ENCODE measurements at regions not wholly inside any gene's neighbourhood (a gene's known extent, or its start where the extent isn't known, plus 50 kb on each side); places are given as distances from the start of the nearest gene placed in this dataset.

DNA sequence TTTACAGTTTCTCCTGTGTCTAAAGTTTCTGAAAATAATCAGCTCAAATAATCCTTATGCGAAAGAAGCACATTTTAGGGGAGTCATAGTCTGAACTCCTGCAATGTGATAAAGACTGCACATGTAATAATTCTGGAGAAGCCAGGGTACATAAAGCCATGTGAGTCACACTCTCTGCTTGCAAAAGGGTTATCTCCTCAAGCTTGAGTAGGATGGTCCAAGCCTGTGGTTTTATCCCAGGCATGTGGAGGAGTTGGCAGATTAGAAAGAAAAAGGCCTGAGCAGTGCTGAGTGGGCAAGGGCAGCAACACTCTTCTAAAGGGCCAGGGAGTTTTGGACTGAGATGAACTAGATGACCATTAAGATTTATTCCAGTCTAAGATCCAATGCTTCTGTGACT, 220.4 kb downstream of the RHOU start:
- H3K9me3 ChIP-seq, result no peaks in the 10 kb centered on the region
- no peaks in the 10 kb centered on the region for H3K4me1 ChIP-seq (ENCODE audit: insufficient read depth)
- 25 to 59% (median 34%) methylated on average over 1 of the region's 1 CpG for WGBS, 3 donors
- no peak overlapping the region for H3K4me3 ChIP-seq
- intact Hi-C loops (cut with DNase I), result loop anchor here in 2 of 4 donors (5.0 to 10.0 kb wide), 2 partner anchors 151 to 218 kb away; partner anchors contain the start of gene RHOU (in 1 of the 2)
- H3K27me3 ChIP-seq, result no peaks in the 10 kb centered on the region
- H3K36me3 ChIP-seq, result no peaks in the 10 kb centered on the region
- no peak overlapping the region for H3K27ac ChIP-seq
- no peak for TF ChIP-seq EP300 (IDR thresholded peaks at IDR 0.05)
- TF ChIP-seq CTCF (IDR thresholded peaks at IDR 0.05), result no peak
- TF ChIP-seq POLR2A (IDR thresholded peaks at IDR 0.05), result no peak
- DNase-seq, result no peak

DNA sequence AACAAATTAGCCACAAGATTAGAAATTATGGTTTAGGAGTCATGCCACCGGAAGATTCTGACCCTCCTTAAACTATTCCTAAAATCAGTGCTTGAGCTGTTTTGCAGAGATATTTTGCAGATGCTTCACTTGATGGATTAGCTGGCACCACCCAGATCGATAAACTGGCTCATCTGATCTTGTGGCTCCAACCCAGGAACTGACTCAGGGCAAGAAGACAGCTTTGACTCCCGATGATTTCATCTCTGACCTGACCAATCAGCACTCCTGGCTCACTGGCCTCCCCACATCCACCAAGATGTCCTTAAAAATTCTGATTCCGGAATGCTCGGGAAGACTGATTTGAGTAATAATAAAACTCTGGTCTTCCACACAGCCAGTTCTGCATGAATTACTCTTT, 221.6 kb downstream of the RHOU start:
- WGBS, 3 donors, result 76 to 95% (median 91%) methylated on average over 5 of the region's 5 CpGs

GRCh38 chr1:228957535-228957934, 222.3 kb downstream of the RHOU start:
- intact Hi-C loops (cut with DNase I), result loop anchor here in 2 of 4 donors (5.0 to 10.0 kb wide), 2 partner anchors 153 to 220 kb away; partner anchors contain the start of gene RHOU (in 1 of the 2)
- H3K27me3 ChIP-seq, result no peaks in the 10 kb centered on the region
- 90 to 96% (median 92%) methylated on average over 6 of the region's 6 CpGs for WGBS, 3 donors
- no peaks in the 10 kb centered on the region for H3K36me3 ChIP-seq
- TF ChIP-seq CTCF (IDR thresholded peaks at IDR 0.05), result no peak
- TF ChIP-seq POLR2A (IDR thresholded peaks at IDR 0.05), result no peak
- no peak for TF ChIP-seq EP300 (IDR thresholded peaks at IDR 0.05)
- no peak for DNase-seq
- H3K4me3 ChIP-seq, result no peak overlapping the region
- H3K9me3 ChIP-seq, result no peaks in the 10 kb centered on the region
- no peak overlapping the region for H3K27ac ChIP-seq
- H3K4me1 ChIP-seq (ENCODE audit: insufficient read depth), result no peaks in the 10 kb centered on the region

More for the DNA sequence above, 221.6 kb downstream of the RHOU start:
- no peak overlapping the region for H3K4me3 ChIP-seq
- no peak for DNase-seq
- no peaks in the 10 kb centered on the region for H3K27me3 ChIP-seq
- intact Hi-C loops (cut with DNase I), result loop anchor here in 2 of 4 donors (5.0 to 10.0 kb wide), 2 partner anchors 152 to 220 kb away; partner anchors contain the start of gene RHOU (in 1 of the 2)
- H3K27ac ChIP-seq, result no peak overlapping the region
- no peaks in the 10 kb centered on the region for H3K4me1 ChIP-seq (ENCODE audit: insufficient read depth)
- no peaks in the 10 kb centered on the region for H3K9me3 ChIP-seq
- TF ChIP-seq POLR2A (IDR thresholded peaks at IDR 0.05) (no peak), EP300 (IDR thresholded peaks at IDR 0.05) (no peak), CTCF (IDR thresholded peaks at IDR 0.05) (no peak)
- no peaks in the 10 kb centered on the region for H3K36me3 ChIP-seq

GRCh38 chr1:228958121-228958520, 222.8 kb downstream of the RHOU start:
- no peaks in the 10 kb centered on the region for H3K9me3 ChIP-seq
- H3K27ac ChIP-seq, result no peak overlapping the region
- no peaks in the 10 kb centered on the region for H3K27me3 ChIP-seq
- DNase-seq, result no peak
- TF ChIP-seq CTCF (IDR thresholded peaks at IDR 0.05), result no peak
- no peak for TF ChIP-seq EP300 (IDR thresholded peaks at IDR 0.05)
- no peak for TF ChIP-seq POLR2A (IDR thresholded peaks at IDR 0.05)
- no peaks in the 10 kb centered on the region for H3K36me3 ChIP-seq
- no peak overlapping the region for H3K4me3 ChIP-seq
- intact Hi-C loops (cut with DNase I), result loop anchor here in 2 of 4 donors (5.0 to 10.0 kb wide), 2 partner anchors 153 to 221 kb away; partner anchors contain the start of gene RHOU (in 1 of the 2)
- no peaks in the 10 kb centered on the region for H3K4me1 ChIP-seq (ENCODE audit: insufficient read depth)
- WGBS, 3 donors, result 51 to 82% (median 79%) methylated on average over 4 of the region's 4 CpGs

All from ovary (tissue), 7 donors.